HepG2 (cell line): ENCODE measurements at regions not wholly inside any gene's neighbourhood (a gene's known extent, or its start where the extent isn't known, plus 50 kb on each side); places are given as distances from the start of the nearest gene placed in this dataset.
"Not testable (repeated sequence)": the region's sequence is repeated elsewhere in the genome, so short reads cannot be mapped to it uniquely, and the experiment has no call there.

Source experiments
- AGO1 ChIP-seq: fragments of 200-400 bp; formaldehyde crosslinking; IDR thresholded peaks from 2 replicates; pipeline ENCODE4 v1.6.1; 2017; ENCODE audit warnings: mild to moderate bottlenecking, low read depth, low read length, moderate library complexity; ENCODE audit not compliant: poor library complexity, severe bottlenecking
- CHD4 ChIP-seq: fragments of 200-600 bp; sonication (generic); IDR thresholded peaks from 2 replicates; pipeline ENCODE4 v1.7.0; 2017; ENCODE audit warnings: mild to moderate bottlenecking, low read length, borderline replicate concordance
- EZH2 ChIP-seq: conservative IDR thresholded peaks from 2 replicates; pipeline ENCODE4 v1.6.1; 2012; ENCODE audit warnings: mild to moderate bottlenecking, low read depth, low read length, moderate library complexity
- NR3C1 ChIP-seq: sonication (generic); formaldehyde crosslinking; IDR thresholded peaks from 2 replicates; pipeline ENCODE4 v1.4.0; 2020; ENCODE audit warnings: missing genetic modification reagents
- POLR2A ChIP-seq, 2 experiments: IDR thresholded peaks; 2 replicates each; pipeline ENCODE4 v1.6.1; 2011; ENCODE audit warnings: low read depth in 2 of 2, low read length in 2 of 2, mild to moderate bottlenecking in 1 of 2, moderate library complexity in 1 of 2; ENCODE audit not compliant: insufficient read depth in 1 of 2
- RAD21 ChIP-seq: fragments of 450-650 bp; formaldehyde crosslinking; IDR thresholded peaks from 2 replicates; pipeline ENCODE4 v1.5.0; 2020; ENCODE audit warnings: mild to moderate bottlenecking
- ZFAT ChIP-seq: sonication (generic); formaldehyde crosslinking; conservative IDR thresholded peaks from 2 replicates; pipeline ENCODE4 v1.8.1; 2023; ENCODE audit warnings: missing genetic modification reagents, inconsistent platforms
- ZGPAT ChIP-seq: IDR thresholded peaks from 2 replicates; pipeline ENCODE4 v1.6.1; 2016; ENCODE audit warnings: mild to moderate bottlenecking
- ZNF501 ChIP-seq: sonication (generic); formaldehyde crosslinking; IDR thresholded peaks from 2 replicates; pipeline ENCODE4 v1.5.1; 2020; ENCODE audit warnings: mild to moderate bottlenecking, moderate library complexity, missing genetic modification reagents
- ZNF747 ChIP-seq: sonication (generic); formaldehyde crosslinking; IDR thresholded peaks from 2 replicates; pipeline ENCODE4 v1.8.1; 2023; ENCODE audit warnings: missing genetic modification reagents, mild to moderate bottlenecking, borderline replicate concordance

- not testable (repeated sequence) for TF ChIP-seq NR3C1 (CRISPR knock-in tag); ZFAT (CRISPR knock-in tag); ZGPAT (CRISPR knock-in tag); ZNF501 (CRISPR knock-in tag); CHD4; EZH2; RAD21 (CRISPR knock-in tag); ZNF747 (CRISPR knock-in tag); POLR2A (IDR thresholded peaks at IDR 0.05; ENCODE audit: insufficient read depth in 1 of 2, low read depth in 2 of 2, low read length in 2 of 2); AGO1
Observed at GRCh38 chr5:34221329-34222073, 178.5 kb upstream of the C1QTNF3 start.
